Medulla oblongata (tissue), 1 donor: ENCODE measurements at regions not wholly inside any gene's neighbourhood (a gene's known extent, or its start where the extent isn't known, plus 50 kb on each side); places are given as distances from the start of the nearest gene placed in this dataset.

Experiments used
- DNase-seq: peaks from one replicate; pipeline ENCODE4 v3.0.0-alpha.2; 2015; ENCODE audit errors: extremely low spot score

DNA sequence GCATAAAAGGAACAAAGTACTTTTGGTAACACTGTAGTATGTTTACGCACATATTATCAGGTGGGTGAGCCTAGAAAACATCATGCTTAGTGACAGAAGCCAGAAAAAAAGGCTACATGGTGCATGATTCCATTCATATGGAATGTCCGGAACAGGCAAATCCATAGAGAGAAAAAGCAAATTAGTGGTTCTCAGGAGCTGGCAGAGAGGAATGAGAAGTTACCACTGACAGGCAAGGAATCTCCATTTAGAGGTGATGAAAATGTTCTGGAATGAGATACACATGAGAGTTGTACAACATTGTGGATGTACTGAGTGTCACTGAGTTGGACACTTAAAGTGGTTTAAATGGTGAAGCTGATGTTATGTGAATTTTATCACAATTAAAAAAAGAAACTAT lies 976.9 kb downstream of the NLGN4Y start:
- no peak for DNase-seq

GRCh38 chrY:15510288-15510687 lies 986.0 kb downstream of the NLGN4Y start:
- no peak for DNase-seq

DNA sequence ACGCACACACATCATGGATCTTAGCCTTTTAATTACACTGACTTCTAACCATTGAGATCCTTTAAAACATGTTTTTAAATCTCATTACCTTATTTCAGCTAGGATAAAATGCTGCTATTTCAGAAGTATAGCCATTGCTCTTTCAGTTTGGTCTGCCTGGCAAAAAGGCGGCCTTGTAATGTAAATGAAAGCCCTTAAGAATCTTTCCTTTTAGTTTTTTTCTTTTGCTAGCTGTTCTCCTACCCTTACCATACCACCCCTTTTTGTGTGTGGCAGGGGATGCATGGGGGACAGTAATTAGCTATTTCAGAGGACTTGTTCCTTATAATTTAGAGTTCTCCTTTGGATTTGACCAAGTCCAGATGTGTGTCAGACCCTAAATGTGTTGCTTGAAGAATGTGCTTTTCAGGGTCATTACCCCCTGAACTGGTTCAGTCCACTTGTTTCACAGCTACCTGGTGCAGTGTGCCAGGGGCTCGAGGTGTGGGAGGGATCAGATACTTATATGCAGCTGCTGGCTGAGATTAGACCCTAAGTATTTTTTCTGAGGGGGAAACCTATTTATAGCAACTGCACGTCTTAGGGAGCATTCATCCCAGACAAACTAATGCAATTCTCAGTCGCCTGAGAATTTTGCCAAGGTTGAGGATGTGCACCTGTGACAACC lies 986.8 kb downstream of the NLGN4Y start:
- no peak for DNase-seq

GRCh38 chrY:15535131-15535530 lies 1010.8 kb downstream of the NLGN4Y start:
- DNase-seq = no peak

DNA sequence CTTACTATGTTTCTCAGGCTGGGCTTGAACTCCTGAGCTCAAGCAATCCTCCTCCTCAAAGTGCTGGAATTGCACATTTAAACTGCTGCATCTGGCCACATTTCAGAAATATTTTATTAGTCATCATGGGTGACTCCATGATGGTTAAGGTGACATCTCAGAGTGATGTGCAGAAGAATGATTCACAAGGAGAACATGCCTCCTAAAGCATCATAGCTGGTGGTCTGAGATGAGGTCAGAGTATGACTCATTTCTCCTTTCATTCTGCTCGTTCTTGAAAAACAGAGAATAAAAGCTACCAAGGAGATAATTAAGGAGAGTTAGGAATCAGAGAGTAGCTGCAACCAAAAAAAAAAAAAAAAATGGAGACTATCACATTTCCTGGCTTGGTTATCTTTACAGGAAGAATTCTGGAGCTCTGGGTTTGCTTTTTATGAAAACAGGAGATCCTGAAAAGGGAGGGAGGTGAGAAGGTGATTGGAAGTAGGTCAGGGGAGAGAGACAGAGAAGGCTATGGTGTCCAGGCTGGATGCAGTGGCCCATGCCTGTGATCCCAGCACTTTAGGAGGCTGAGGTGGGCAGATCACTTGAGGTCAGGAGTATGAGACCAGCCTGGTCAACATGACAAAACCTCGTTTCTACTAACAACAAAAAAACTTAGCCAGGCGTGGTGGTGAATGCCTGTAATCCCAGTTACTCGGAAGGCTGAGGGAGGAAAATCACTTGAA lies 1011.6 kb downstream of the NLGN4Y start:
- DNase-seq = no peak

DNA sequence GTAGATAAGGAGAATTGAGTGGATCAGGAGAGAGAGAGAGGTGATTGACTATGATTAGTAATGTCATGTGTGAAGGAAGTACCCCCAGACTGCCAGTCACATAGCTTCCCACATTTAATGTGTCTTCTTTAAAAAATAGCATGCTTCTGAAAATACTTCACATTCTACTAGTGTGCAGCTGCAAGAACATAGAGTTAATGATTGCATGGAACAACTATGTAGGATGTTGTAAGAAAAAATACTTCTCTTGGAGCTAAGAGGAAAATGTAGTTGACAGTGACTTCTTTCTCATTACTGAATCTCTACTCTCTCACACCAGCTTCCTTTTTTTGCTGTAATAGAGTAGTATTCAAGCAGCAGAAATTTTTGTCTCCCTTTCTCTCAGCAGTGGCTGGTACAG lies 1016.2 kb downstream of the NLGN4Y start:
- no peak for DNase-seq

GRCh38 chrY:15546177-15546754 lies 1021.9 kb downstream of the NLGN4Y start:
- no peak for DNase-seq

GRCh38 chrY:15552074-15552473 lies 1027.7 kb downstream of the NLGN4Y start:
- no peak for DNase-seq

DNA sequence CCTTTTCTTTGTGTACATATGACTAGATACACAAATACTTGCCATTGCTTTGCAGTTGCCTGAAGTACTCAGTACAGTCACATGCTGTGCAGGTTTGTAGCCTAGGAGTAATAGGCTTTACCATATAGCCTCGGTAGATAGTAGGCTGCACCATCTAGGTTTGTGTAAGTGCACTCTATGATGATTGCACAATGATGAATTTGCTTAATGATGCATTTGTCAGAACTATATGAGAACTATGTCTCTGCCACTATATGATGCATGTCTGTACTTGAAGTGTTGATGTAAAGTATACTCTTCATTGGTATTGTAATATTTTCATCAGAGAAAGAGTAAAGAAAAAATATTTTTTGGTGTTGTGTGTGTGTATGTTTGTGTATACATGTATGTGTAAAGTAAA lies 1030.7 kb downstream of the NLGN4Y start:
- DNase-seq = no peak

DNA sequence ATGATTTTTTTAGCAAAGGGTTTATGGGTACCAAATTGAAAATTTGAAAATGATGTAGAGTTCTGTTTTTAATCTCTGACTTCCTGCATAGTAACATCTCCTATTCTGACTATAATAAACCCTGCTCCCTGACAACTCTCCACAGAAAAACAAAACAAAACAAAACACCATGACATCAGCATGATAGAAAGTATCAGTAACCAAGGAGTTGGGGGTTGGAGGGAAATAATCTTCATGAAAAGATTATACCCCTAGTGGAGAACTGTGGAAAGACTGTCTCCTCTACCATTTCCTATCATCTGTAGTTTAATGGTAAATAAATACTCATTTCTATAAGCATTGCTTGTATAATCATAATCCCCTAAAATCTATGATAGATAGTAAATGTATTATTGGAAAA lies 1034.8 kb downstream of the NLGN4Y start:
- no peak for DNase-seq

DNA sequence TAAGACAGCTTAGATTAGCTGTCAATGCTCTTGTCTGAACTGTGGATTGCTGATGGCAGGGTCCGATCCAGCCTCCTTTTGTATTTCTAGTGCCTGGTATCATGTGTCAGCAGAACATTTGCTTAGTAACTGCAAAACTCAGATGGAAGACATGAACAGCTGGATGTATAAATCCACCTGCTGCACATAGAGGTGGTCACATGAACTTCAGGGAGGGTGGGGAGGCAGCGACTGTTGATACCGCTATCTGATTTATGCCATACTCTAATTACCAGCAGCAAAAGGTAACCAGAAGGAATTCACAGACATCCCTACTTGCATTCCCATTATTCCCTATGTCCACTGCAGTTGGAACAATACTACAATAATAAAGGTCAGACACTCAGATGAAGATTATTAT lies 1036.5 kb downstream of the NLGN4Y start:
- DNase-seq = no peak

DNA sequence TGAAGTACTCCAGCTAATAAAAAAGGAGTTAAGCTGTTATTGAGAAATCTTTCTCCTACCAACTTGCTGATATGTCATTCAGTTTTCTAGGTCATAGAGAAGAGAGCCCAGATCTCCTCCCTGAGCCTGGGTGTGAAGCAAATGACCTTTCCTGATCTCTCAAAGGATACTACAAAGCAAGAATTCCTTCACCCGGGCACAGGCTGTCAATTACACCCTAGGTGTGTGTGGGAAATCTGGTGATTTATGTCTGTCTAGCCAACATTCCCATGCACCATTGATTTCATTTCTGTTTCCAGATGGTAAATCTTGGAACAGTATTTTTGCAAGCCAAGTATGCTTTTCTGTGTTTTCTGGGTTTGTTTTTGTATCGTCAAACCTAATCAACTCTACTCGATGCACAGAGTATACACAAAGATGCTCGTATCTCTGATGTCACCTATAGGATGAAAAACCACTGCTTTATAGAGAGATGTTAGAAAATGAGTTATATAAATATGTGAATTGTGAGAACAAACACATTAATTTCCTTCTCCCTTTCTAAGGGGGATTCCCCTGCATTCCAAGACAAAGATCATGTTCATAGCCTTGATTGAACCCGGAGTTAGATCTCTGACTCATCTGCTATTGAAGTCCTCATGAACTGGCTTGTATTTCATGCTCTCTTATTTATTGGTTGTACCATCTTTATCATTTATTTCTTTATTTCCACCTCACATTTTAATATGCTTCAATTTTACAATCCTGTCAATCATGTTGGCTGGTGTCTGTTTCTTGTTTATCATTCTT lies 1037.4 kb downstream of the NLGN4Y start:
- no peak for DNase-seq

GRCh38 chrY:15577886-15578285 lies 1053.6 kb downstream of the NLGN4Y start:
- no peak for DNase-seq

DNA sequence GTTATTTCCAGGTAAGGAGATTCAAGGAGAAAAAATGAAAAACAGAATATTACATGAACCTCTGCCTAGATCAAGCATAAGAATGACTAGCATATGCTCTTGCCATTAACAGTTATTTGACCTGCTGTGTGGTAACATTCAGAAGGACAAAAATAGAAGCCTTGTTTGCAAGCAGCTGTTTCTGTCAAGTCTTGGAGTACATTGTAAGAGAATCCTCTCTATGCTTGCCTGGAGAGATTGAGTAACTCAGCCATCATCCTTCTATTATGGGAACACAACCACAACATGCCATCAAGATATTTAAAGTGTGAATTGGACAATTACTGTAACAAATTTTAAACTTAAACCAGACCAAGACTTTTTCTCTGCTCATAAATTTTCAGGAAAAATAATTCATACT lies 1054.4 kb downstream of the NLGN4Y start:
- DNase-seq = no peak

- no peak for DNase-seq
Observed at GRCh38 chrY:15579245-15579644, 1054.9 kb downstream of the NLGN4Y start.

DNA sequence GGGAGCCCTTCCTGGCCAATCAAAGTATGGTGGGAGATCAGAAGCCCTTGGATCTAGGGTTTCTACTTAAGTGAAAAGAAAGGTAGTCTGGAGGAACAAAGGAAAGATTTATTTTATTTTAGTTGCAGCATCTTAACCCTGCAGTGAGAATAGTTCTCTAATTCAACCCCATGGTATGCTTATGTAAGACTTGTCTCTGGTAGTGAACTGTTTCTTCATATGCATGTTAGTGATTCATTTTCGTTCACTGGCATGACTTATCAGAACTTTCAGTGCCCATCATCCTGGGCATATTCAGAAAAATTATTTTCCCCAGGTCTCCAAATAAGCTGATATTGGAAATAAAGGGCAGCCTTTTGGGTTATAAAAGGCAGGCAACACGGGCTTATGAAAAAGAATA lies 1058.8 kb downstream of the NLGN4Y start:
- no peak for DNase-seq

- no peak for DNase-seq
Observed at GRCh38 chrY:15592957-15593356, 1068.6 kb downstream of the NLGN4Y start.

DNA sequence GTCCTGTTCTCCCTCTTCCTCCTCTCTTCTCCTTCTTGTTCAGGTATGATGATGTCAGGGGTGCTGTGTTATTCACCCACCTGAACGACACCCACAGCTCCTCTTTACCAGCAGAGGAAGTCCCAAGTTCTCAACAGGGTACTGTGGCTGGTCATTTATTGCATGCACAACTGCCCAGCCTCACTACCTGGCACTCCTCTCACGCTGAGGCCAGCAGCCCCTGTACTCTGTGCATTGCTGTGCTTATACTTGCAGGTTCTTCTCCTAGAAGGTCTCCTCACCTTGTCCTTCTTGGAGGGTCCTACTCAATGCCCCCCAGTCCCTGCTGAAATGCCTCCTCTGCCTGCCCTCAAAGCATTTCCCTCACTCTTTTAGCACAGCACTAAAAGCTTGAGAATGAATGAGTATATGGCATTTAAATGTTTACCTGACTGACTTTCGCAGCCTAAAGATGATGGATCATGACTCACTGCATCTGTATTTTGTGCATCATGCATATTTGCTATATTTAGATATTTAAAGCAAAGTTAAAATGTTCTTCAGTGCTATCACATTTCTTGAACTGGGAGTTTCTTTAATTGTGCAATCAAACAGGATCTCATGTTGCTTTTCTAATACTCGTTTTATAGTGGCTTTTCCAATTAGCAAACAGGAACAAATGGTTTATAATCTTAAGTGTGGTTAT lies 1069.3 kb downstream of the NLGN4Y start:
- no peak for DNase-seq

DNA sequence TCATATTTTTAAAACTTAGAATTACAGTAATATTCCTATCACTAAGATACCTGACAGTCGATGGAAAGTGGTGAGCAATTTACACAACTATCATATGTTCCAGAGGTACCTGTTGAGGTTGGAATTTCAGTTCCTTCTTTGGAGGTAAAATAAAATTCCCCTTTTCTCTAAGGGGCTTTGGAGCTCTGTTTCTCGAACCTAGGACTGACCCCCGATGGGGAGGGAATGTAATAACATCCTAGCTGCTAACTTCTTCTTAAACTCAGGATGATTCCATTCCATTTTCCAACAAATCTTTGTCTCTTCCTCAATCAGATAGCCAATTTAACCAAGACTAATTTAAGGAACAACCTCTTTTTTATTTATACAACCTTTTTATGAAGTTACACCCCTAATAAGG lies 1069.8 kb downstream of the NLGN4Y start:
- no peak for DNase-seq

GRCh38 chrY:15600565-15600964 lies 1076.2 kb downstream of the NLGN4Y start:
- no peak for DNase-seq

- DNase-seq = no peak
Observed at GRCh38 chrY:15624370-15624769, 1100.0 kb downstream of the NLGN4Y start.

DNA sequence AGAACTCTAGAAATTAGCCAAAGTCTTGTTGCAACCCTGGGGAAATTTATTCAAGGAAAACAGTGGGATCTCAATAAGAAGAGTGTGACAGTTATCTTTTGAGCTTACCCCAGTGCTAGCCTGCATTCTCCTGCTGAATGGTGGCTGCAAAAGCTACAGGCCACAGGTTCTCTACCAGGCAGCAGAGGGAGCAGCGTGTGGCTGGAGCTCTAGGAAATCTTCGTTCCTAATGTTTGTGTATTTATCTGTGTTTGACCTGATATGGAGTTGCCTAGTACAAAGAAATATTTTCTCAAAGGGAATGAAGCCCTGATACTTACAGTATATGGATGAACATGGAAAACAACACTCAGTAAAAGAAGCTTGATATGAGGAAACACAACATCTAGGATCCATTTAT lies 1100.6 kb downstream of the NLGN4Y start:
- DNase-seq = no peak
